ENCODE measurements at regions not wholly inside any gene's neighbourhood (a gene's known extent, or its start where the extent isn't known, plus 50 kb on each side); places are given as distances from the start of the nearest gene placed in this dataset.

- no peak for TF ChIP-seq POLR2A (IDR thresholded peaks at IDR 0.05)
- no peak for TF ChIP-seq CTCF (IDR thresholded peaks at IDR 0.05)
These were observed 91.3 kb upstream of the KCTD7 start for GRCh38 chr7:66537380-66537779.
